SK-N-SH (cell line): ENCODE measurements at regions not wholly inside any gene's neighbourhood (a gene's known extent, or its start where the extent isn't known, plus 50 kb on each side); places are given as distances from the start of the nearest gene placed in this dataset.
A peak's percentile ranks its signal among the peaks of the same experiment; 100 is the strongest.

ENCODE experiments used
- CTCF ChIA-PET: fragments of 300-600, 350-600 bp; formaldehyde crosslinking; extraction: SDS; loops from one replicate; lab custom pipeline; 2021; lab: Yijun Ruan, JAX
- POLR2A ChIA-PET: fragments of 350-600 bp; sonication (Branson Sonifier 250); formaldehyde crosslinking; extraction: SDS; loops from one replicate; lab custom pipeline; 2020; ENCODE audit warnings: antibody characterized with exemption, inconsistent platforms; lab: Yijun Ruan, JAX
- DNase-seq: peaks from one replicate; pipeline ENCODE4 v3.0.0; 2012
- H2AFZ ChIP-seq: fragments of 200-600 bp; sonication (generic); 2 replicates; pipeline ENCODE4 v1.8.1; 2016; ENCODE audit warnings: antibody characterized with exemption, mild to moderate bottlenecking, low read depth
- H3F3A ChIP-seq: fragments of 200-600 bp; sonication (generic); replicated peaks from 2 replicates; pipeline ENCODE3; 2016; ENCODE audit warnings: antibody characterized with exemption, mild to moderate bottlenecking; ENCODE audit not compliant: insufficient read depth
- H3K27ac ChIP-seq, 2 experiments: fragments of 200-500 bp in 1 of 2; fragments of 200-600 bp in 1 of 2; sonication (Bioruptor generic) in 1 of 2; sonication (generic), shearing (Covaris generic) in 1 of 2; 2 replicates each; pipeline versions ENCODE4 v1.5.1 to v1.6.1; 2014 to 2016; ENCODE audit warnings: low read depth in 2 of 2, inconsistent platforms in 1 of 2, low read length in 1 of 2, mild to moderate bottlenecking in 1 of 2, mixed read lengths in 1 of 2
- H3K27me3 ChIP-seq: fragments of 200-600 bp; sonication (generic), shearing (Covaris generic); 2 replicates; pipeline ENCODE4 v1.6.1; 2016; ENCODE audit warnings: mixed run types; ENCODE audit not compliant: insufficient read depth
- H3K36me3 ChIP-seq, 2 experiments: fragments of 200-500 bp in 1 of 2; fragments of 200-600 bp in 1 of 2; sonication (Bioruptor generic) in 1 of 2; sonication (generic) in 1 of 2; replicated peaks in 1 of 2; 2 replicates each; pipeline versions ENCODE3 to v1.5.1; 2014 to 2016; ENCODE audit warnings: low read length in 1 of 2, mild to moderate bottlenecking in 1 of 2; ENCODE audit not compliant: insufficient read depth in 2 of 2, control insufficient read depth in 1 of 2
- H3K4me1 ChIP-seq, 2 experiments: fragments of 200-500 bp in 1 of 2; fragments of 200-600 bp in 1 of 2; sonication (Bioruptor generic) in 1 of 2; sonication (generic), shearing (Covaris generic) in 1 of 2; 2 replicates each; pipeline versions ENCODE4 v1.5.1 to v1.6.1; 2014 to 2016; ENCODE audit warnings: low read depth in 1 of 2, low read length in 1 of 2, mixed run types in 1 of 2; ENCODE audit not compliant: insufficient read depth in 2 of 2, control insufficient read depth in 1 of 2
- H3K4me2 ChIP-seq: fragments of 200-600 bp; sonication (generic), shearing (Covaris generic); 2 replicates; pipeline ENCODE4 v1.6.1; 2017; ENCODE audit warnings: mixed run types
- H3K4me3 ChIP-seq, 2 experiments: fragments of 200-500 bp in 1 of 2; fragments of 200-600 bp in 1 of 2; sonication (Bioruptor generic) in 1 of 2; sonication (generic), shearing (Covaris generic) in 1 of 2; 2 replicates each; pipeline versions ENCODE4 v1.5.1 to v1.8.1; 2014 to 2016; ENCODE audit warnings: low read depth in 2 of 2, inconsistent platforms in 1 of 2, low read length in 1 of 2, mild to moderate bottlenecking in 1 of 2, mixed read lengths in 1 of 2, moderate library complexity in 1 of 2
- H3K79me2 ChIP-seq: fragments of 200-600 bp; sonication (generic); 2 replicates; pipeline ENCODE4 v1.8.1; 2017; ENCODE audit warnings: mild to moderate bottlenecking; ENCODE audit not compliant: insufficient read depth
- H3K9ac ChIP-seq: fragments of 200-600 bp; sonication (generic); 2 replicates; pipeline ENCODE4 v1.6.1; 2017; ENCODE audit warnings: mixed run types
- H3K9me2 ChIP-seq: fragments of 200-600 bp; sonication (generic); 2 replicates; pipeline ENCODE4 v1.6.1; 2017; ENCODE audit warnings: mixed run types
- H3K9me3 ChIP-seq: fragments of 200-600 bp; sonication (generic); 2 replicates; pipeline ENCODE4 v1.6.1; 2017; ENCODE audit warnings: mixed run types, mild to moderate bottlenecking, moderate library complexity
- H4K20me1 ChIP-seq: fragments of 200-600 bp; sonication (generic); 2 replicates; pipeline ENCODE4 v1.6.1; 2017; ENCODE audit warnings: mild to moderate bottlenecking, mixed run types; ENCODE audit not compliant: insufficient read depth
- ELF1 ChIP-seq: IDR thresholded peaks from 2 replicates; pipeline ENCODE4 v1.4.0; 2012
- EP300 ChIP-seq, 2 experiments: IDR thresholded peaks; 2 replicates each; pipeline versions ENCODE4 v1.4.0 to v1.6.1; 2012; ENCODE audit warnings: borderline replicate concordance in 1 of 2, low read depth in 1 of 2, low read length in 1 of 2
- EZH2phosphoT487 ChIP-seq: fragments of 200-600 bp; sonication (generic); IDR thresholded peaks from 2 replicates; pipeline ENCODE4 v1.6.1; 2017; ENCODE audit warnings: low read depth, mixed run types, mild to moderate bottlenecking, antibody characterized with exemption, moderate library complexity, borderline replicate concordance
- FOSL2 ChIP-seq: IDR thresholded peaks from 2 replicates; pipeline ENCODE4 v1.4.0; 2012; ENCODE audit warnings: low read depth, mild to moderate bottlenecking, moderate library complexity, borderline replicate concordance
- FOXJ3 ChIP-seq: sonication (generic); formaldehyde crosslinking; IDR thresholded peaks from 2 replicates; pipeline ENCODE4 v1.5.1; 2020; ENCODE audit warnings: mild to moderate bottlenecking, missing genetic modification reagents
- FOXM1 ChIP-seq: IDR thresholded peaks from 2 replicates; pipeline ENCODE4 v1.4.0; 2012; ENCODE audit warnings: low read depth, mild to moderate bottlenecking
- GABPA ChIP-seq: IDR thresholded peaks from 2 replicates; pipeline ENCODE4 v1.4.0; 2012; ENCODE audit warnings: low read depth, mild to moderate bottlenecking
- JUND ChIP-seq: IDR thresholded peaks from 2 replicates; pipeline ENCODE4 v1.4.0; 2012
- MAX ChIP-seq: IDR thresholded peaks from 2 replicates; pipeline ENCODE4 v1.4.0; 2012; ENCODE audit warnings: low read depth
- MEF2A ChIP-seq: IDR thresholded peaks from 2 replicates; pipeline ENCODE4 v1.4.0; 2012; ENCODE audit warnings: low read depth, borderline replicate concordance
- NFIC ChIP-seq: IDR thresholded peaks from 2 replicates; pipeline ENCODE4 v1.4.0; 2012; ENCODE audit warnings: borderline replicate concordance
- NRF1 ChIP-seq: IDR thresholded peaks from 2 replicates; pipeline ENCODE4 v1.6.1; 2012; ENCODE audit warnings: low read depth, mild to moderate bottlenecking, low read length
- PBX3 ChIP-seq: IDR thresholded peaks from 2 replicates; pipeline ENCODE4; 2012
- RAD21 ChIP-seq: IDR thresholded peaks from 2 replicates; pipeline ENCODE4 v1.6.1; 2012; ENCODE audit warnings: mild to moderate bottlenecking, low read length
- RCOR1 ChIP-seq: fragments of 150-350 bp; IDR thresholded peaks from 2 replicates; pipeline ENCODE4 v1.6.1; 2017; ENCODE audit warnings: antibody characterized with exemption, low read length
- RFX5 ChIP-seq: IDR thresholded peaks from 2 replicates; pipeline ENCODE4 v1.6.1; 2012; ENCODE audit warnings: mild to moderate bottlenecking, improper control_type of control experiment, low read length
- RXRA ChIP-seq: IDR thresholded peaks from 2 replicates; pipeline ENCODE4 v1.4.0; 2012; ENCODE audit warnings: low read depth, mild to moderate bottlenecking, borderline replicate concordance
- SMC3 ChIP-seq: IDR thresholded peaks from 2 replicates; pipeline ENCODE4 v1.6.1; 2012; ENCODE audit warnings: low read depth, low read length, improper control_type of control experiment
- TCF12 ChIP-seq: IDR thresholded peaks from 2 replicates; pipeline ENCODE4 v1.4.0; 2012
- TEAD4 ChIP-seq: IDR thresholded peaks from 2 replicates; pipeline ENCODE4 v1.4.0; 2012; ENCODE audit warnings: mild to moderate bottlenecking, borderline replicate concordance; ENCODE audit not compliant: insufficient read depth
- USF2 ChIP-seq: fragments of 150-350 bp; IDR thresholded peaks from 2 replicates; pipeline ENCODE4 v1.6.1; 2017; ENCODE audit warnings: antibody characterized with exemption, low read length, low read depth, borderline replicate concordance
- YY1 ChIP-seq: IDR thresholded peaks from 2 replicates; pipeline ENCODE4 v1.4.0; 2012; ENCODE audit warnings: low read depth, mild to moderate bottlenecking
- ZBTB33 ChIP-seq: IDR thresholded peaks from 2 replicates; pipeline ENCODE4 v1.4.0; 2012; ENCODE audit warnings: low read depth, borderline replicate concordance
- WGBS: methylation state at CpG from one replicate; pipeline ENCODE4 v1.1.6; 2017; ENCODE audit warnings: low lambda C conversion rate; 5-methylcytosine and 5-hydroxymethylcytosine counted together

- no peak for TF ChIP-seq YY1
- TF ChIP-seq RAD21 = no peak
- TF ChIP-seq FOSL2 = no peak
- no peak for TF ChIP-seq USF2
- TF ChIP-seq FOXM1 = no peak
- no peak for TF ChIP-seq TCF12
- TF ChIP-seq, all 33 proteins: peak for 0
These were observed 148.0 kb downstream of the ZNF33B start (continued) for GRCh38 chr10:42490368-42490767.

GRCh38 chr10:42488416-42488815 is 150.0 kb downstream of the ZNF33B start:
- Histone ChIP-seq H3K4me3 (peak overlapping the region; percentile 17 to 35; a peak in 2 of 4 replicates), H3K27me3 (no peaks in the 10 kb centered on the region), H3K4me1 (peaks cover 0 to 11% of the 10 kb centered on the region in 2 experiments; a peak in 2 of 4 replicates), H4K20me1 (no peaks in the 10 kb centered on the region), H3K27ac (peak overlapping the region; percentile 34 to 86; a peak in 3 of 4 replicates), H2AFZ (no peak overlapping the region), H3K79me2 (peaks cover 34% of the 10 kb centered on the region; the same call in 1 of the 2 replicates), H3K9me3 (no peaks in the 10 kb centered on the region), H3K9me2 (no peaks in the 10 kb centered on the region), H3K9ac (peak overlapping the region; percentile 34; the same call in 1 of the 2 replicates), H3K4me2 (peak overlapping the region; percentile 65; the same call in 1 of the 2 replicates), H3F3A (peaks cover 23% of the 10 kb centered on the region), H3K36me3 (peaks cover 40 to 67% of the 10 kb centered on the region in 2 experiments)
- no peak for DNase-seq
- 39% methylated on average over 5 of the region's 5 CpGs for WGBS
- ChIA-PET CTCF (no interaction called here), POLR2A (no interaction called here)
- TF ChIP-seq TEAD4 (0 out of 2 replicates have a peak, but pooled peaks have one; percentile 49), YY1 (no peak), PBX3 (peak; percentile 64), ZBTB33 (0 out of 2 replicates have a peak, but pooled peaks have one; percentile 20), ELF1 (no peak), EZH2phosphoT487 (no peak), RFX5 (no peak), NFIC (peak; percentile 24; the same call in 1 of the 2 replicates), GABPA (no peak), SMC3 (no peak), RAD21 (no peak), FOSL2 (peak; percentile 77), MEF2A (no peak), JUND (peak; percentile 70), RCOR1 (no peak), EP300 (IDR thresholded peaks at IDR 0.05; ENCODE audit: borderline replicate concordance in 1 of 2, low read depth in 1 of 2, low read length in 1 of 2) (peak in 1 of 2 experiments; percentile 55; a peak in 1 of 4 replicates), NRF1 (no peak), RXRA (no peak), TCF12 (no peak; the same call in 1 of the 2 replicates), FOXJ3 (CRISPR knock-in tag) (no peak), USF2 (no peak), MAX (peak; percentile 49; the same call in 1 of the 2 replicates)
